Islet of Langerhans (tissue), 1 donor: ENCODE measurements at regions not wholly inside any gene's neighbourhood (a gene's known extent, or its start where the extent isn't known, plus 50 kb on each side); places are given as distances from the start of the nearest gene placed in this dataset.

Experiments used
- FAIRE-seq: peaks from one replicate; lab custom pipeline; 2011; peaks lifted over from hg19 to GRCh38; lab: Jason Lieb, UNC

DNA sequence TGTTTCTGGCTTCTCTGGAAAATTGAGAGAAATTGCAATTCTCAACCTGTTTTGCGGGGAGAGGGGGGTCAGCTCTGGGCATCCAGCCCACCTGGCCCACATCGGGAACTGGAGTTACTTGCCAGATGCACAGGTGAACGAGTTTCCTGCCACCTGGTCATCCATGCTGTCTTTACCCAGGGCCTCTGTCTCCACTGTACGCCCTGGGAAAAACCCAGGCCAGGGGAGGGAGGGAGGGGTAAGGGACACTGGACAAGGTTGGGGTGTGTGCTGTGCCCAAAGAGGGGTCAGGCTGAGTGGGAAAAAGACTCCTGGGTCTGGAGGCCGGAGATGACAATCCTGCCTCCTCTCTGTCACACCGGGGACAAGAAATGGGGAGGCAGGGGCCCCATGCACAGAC is 307.6 kb downstream of the ZNF536 start:
- FAIRE-seq: no peak

DNA sequence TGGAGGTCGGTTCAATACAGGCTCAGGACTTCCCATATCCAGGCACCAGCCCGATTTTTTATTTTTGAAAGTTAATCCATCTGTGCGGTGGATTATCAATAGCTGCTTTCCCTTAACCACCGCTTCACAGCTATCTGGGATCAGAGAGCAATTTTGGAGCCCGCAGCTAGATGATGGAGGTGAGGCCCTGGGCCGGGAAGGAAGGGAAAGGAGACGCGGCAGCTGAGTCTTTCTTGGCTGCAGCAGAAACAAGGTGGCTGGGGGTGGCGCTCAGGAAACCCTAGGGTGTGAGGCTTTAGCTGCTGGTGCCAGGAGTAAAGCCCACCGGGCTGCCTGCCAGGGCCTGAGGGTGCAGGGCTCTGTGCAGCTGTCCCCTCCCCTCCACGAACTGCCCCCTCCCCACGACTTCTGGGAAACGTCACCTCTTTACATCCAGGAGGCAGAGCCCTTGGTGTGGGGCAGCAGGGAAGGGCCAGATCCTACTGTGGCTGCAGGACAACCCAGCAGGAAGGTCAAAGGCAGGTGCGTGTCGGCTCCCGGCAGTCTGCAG is 307.0 kb downstream of the ZNF536 start:
- no peak for FAIRE-seq

DNA sequence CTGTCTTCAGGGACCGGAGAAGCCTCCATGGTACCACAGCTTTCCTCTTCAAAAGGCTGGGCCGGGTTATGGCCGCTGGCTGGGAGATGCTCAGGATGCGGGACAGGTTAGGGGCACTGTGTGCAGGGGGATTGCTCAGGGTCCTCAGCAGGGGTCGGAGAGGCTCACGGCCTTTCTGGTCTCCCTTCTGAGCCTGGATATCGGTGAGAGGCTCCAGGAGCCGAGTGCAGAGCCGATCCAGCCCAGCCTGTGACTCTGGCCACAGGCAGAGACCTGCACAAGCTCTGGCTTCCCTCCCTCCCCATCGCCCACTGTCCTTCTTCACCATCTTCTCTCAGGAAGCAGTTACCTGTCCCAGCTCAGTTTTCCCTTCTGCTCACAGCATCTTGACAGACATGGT is 306.0 kb downstream of the ZNF536 start:
- no peak for FAIRE-seq

DNA sequence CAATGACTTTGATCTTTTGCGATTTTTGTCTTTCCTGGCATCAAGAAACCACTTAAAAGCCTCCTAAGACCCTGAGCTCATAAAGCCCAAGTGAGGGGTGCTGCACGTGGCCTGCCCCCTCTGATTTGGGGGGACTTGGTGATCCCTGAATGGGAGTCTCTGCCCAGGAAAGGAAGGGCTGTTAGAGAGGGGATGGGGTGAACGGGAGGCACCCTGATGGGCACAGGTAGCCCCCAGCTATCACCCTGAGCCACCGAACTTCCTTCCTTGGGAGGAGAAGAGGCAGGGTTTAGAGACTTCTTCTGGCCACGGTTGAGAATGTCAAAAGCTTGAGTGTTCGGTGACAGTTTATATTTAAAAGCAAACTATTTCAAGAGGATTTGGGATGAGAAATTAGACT is 305.5 kb downstream of the ZNF536 start:
- FAIRE-seq: no peak

DNA sequence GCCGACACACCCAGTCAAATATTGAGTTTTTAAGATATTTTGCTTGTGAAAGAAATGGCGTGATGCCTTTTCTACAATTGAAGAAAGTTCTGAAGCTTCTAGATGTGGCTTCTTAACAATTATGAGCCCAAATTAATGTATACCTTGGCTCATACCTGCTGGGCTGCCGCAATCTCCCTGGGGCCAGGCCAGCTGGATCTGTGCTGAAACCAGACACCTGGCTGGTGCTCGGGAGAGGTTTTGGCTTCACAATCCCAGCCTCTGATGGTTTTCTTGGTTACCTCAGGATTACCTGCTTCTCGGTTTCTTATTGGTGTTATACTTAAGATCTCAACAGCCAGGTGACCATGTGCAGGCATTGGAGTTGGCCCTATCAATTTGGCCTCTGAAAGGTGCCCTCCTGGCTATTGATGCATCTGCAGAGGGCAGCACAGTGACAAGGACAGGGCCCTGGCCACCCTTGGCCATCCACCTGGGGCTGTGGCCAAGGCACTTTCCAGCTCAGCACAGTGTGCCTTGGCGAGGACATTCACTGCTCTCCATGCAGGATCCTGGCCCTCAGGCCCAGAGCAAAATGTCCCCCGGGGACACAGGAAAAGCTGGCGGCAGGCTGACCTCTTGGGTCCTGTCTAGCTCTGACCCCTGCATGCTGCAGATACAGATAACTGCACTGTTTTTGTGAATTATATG is 305.0 kb downstream of the ZNF536 start:
- no peak for FAIRE-seq

DNA sequence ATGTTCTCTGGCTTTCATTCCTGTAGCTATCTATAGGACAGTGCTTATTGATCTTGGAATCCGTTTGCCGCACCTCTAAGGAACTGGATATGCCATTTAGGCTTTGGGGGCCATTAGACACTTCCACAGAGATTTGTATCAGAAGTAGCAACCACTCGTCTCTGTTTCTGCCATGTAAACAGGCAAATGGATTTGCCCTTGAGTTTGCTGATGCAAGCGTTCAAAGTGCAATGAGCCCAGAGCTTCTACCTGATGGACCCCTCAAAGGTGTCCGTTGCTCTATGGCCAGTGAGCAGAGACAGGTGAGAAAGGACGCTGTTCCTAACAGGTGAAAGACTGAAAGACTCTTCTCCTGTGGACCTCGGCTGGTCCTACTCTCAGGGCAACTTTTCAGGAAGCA is 302.9 kb downstream of the ZNF536 start:
- FAIRE-seq: no peak

DNA sequence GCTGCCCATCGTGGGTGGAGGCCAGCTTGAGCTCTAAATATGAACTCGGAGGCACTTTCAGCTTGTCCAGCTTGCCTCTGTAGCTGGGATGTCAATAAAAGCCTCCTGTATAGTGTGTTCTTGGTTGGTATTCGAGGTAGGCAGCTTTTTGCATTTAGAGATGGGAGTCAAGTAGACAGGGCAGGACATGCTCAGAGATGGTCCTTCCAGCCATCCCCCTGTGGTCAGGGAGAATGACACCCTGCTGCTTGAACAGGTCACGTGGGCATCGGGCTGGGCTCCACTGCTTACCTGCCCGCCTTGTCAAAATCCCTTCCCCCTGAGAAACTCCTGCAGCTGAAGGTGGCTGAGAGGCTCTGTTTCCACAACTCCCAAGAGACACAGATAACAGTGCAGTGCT is 302.5 kb downstream of the ZNF536 start:
- no peak for FAIRE-seq

DNA sequence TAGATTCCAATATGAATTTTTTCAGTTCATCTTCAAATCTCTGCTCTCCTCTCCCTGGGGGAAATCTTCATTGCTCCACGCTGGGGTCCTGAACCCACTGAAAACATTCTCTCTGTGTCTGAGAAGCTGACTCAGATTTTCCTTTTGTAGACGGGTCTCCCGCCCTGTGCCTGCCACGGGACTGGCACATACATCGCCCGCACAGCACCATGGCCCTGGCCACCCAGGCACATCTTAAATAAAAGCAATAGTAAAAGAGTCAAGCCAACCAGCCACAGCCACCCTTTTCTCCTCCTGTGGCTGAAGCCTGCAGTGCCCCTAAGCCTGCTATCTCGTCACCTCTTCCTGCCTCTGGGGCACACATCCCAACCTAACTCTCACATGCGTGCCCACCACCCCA is 301.2 kb downstream of the ZNF536 start:
- no peak for FAIRE-seq

DNA sequence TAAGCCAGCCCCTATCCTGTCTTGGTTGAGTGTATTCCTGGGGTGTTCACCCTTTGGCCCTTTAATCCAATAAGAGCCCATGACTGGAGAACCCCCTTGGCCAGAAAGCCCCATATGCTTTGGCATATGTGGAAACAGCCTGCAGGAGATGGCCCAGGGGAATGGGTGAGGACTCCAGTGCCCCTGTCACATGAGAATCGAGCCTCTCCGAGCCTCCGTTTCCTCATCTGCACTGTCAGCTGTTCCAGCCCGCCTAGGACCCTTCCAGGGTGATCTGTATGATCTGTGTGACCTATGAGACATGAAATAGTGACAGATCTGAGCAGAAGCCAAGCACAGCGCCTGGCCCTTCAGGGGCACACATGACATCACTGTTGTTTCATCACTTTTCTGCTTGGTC is 300.7 kb downstream of the ZNF536 start:
- FAIRE-seq: no peak

DNA sequence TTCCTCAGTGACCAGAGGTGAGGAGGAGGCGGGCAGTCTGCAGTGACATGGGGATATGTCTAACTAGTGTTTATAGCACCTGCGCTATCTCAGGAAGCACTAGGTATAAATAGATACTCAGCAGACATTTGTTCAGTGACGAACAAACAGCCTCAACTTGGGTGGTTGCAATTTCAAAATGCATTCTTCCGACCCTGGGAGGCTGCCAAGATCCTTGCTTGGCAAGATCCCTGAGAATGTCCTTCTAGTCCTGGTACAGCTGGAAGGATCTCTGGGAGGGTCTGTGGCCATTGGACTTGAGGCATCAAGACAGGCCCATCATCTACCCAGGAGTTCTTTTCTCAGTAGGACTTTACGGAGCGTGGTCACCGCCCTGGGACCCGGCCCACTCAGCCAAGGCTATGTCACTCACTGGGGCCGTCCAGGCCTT is 299.5 kb downstream of the ZNF536 start:
- FAIRE-seq: no peak

DNA sequence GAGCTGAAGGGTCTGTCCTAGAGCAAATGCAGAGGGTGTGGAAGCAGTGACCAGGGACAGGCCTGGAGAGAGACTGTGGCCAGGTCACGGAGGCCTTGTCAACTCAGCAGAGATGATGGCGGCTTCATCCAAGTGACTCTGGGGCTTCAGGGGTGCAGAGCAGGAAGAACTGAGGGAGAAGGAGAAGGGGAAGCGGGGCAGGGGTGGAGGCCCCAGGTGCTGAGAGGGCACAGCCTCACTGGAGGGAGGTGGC is 299.1 kb downstream of the ZNF536 start:
- no peak for FAIRE-seq

DNA sequence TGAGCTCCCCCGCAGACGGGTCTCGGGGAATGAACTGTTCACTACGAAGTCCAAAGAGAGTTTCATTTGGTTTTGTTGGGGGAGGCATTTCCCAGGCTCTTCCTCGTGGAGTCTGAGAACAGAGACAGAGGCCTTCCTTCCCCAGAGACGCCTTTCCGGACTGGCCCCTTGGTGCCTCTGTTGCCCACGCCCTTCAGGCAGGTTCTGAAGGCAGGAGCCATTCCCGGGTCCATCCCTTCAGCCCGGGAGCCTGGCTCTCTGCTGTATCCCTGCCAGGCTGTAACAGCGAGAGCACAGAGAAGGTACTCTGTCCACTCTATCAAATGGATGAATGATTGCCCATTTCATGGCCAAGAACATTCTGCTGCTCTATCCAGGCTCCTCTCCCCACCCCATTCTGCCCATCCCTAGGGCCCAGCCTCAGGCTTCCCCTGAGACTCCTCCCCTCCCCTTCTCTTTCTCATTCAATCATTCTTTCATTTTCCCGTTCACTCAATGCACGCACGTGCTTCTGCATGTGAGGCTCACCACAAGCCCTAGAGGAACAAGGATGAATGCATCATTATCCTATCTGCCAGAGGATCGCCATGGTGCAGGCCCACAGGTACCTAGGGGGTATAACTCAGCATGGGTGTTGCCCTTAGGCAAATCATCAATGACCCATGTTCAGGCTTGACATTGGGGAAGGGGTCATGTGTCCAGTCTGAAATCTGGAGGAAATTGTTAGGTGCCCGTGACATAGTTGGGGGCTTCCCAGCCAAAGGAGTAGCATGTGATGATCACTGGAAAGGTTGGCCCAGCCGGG is 298.6 kb downstream of the ZNF536 start:
- FAIRE-seq: no peak

DNA sequence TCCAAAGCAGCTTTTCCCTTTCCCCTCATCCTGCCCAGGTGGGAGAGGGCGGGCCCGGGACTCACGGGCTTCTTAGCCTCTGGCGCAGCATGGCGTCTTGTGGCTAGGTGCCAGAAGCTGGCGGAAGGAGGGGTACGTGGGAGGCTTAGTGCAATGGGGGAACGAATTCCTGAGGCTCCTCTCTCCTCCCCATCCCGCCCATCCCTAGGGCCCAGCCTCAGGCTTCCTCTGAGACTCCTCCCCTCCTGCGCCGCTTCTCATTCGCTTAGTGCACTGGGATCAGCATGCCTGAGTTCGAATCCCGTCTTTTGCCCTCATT is 297.8 kb downstream of the ZNF536 start:
- FAIRE-seq: no peak

DNA sequence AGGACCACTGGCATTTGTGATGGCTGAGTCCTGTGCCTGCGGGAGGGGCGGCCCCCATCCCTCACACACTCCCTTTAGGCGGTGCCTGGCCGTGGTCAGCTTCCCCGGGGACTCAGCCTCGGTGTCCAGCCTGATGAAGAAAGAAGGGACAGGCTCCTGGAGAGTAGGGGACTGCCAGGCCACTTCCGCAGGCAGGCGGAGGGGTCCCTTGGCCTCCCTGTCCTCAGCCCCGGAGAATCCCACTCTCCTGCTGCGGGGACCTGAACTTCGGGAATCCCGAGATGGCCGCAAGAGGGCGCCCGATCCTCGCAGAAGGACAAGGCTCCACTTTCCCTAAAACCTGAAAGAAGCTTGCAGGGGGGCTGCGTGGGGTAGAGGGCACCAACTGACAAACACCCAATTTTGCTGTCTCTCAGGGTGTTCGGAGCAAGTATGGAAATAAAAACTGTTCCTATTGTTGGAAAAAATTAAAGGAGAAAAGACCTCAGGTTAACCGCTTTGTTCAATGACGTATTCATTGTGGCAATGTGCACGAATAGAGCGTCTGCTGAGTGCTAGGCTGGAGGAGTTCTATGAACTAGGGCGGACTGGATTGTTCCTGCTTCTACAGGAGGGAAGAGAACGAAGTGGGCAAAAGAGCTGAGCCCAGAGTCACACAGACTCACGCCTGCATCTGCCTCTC is 297.3 kb downstream of the ZNF536 start:
- no peak for FAIRE-seq

DNA sequence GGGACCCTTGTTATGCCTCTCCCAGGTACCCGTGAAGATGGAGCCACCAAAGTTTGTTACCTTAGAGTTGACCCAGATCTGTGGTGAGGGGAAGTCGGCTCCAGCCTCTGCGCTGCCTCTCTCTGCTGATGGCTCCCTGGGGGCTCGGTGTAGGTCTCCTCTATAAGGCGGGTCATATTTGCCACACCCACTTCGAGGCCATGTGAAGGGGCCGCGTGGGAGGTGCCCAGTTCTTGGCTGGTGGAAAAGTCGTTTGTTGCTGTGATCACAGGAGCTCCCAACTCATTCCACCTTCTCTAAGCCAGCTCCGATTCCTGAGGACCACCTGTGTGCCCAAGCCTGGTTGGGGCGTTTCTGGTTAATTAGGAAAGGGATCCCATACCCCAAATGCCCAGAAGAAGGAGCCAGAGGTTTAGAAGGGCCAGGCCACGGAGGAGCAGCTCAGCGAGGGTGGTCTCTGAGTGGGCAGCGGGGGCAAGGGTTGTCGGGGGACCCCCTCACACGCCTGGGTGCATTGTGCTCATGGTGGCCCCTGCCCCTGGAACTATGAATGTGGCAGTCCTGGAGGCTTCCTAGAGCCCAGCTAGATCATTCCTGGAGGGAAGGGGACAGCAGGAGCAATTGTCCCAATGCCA is 296.5 kb downstream of the ZNF536 start:
- no peak for FAIRE-seq

DNA sequence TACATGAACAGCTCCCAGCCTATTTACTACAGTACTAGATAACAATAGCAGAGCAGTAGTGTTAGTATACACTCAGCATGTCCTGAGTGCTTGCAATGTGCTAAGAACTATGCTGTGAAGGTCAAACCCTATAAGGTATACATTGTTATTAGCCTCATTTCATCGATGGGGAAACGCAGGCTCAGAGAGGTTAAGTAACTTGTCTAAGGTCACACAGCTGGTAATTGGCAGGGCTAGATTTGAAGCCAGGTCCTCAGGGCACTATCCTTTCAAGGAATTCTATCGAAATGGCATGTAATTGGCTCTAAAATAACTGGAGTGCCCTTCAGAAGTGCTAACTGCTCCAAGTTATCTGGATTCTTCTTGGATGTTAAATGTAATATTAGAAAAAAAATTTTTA is 295.6 kb downstream of the ZNF536 start:
- no peak for FAIRE-seq

DNA sequence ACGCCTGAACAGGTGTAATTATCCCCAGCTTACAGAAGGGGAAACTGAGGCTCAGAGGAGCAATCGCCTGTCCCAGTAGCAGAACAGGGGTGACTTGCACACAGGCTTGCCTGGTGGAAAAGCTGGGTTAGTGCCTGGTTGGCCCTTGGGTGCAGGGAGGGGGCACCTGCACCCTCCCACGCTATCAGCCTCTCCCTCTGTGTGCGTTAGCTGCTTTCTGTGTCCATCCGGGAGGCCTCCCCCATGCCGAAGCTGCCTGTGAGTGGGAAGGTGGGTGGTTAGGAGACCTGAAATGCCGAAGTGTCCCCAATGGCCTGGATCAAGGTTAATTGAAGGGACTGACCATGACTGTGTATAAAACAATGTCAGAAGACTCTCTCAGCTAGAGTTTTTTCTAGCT is 295.0 kb downstream of the ZNF536 start:
- no peak for FAIRE-seq

DNA sequence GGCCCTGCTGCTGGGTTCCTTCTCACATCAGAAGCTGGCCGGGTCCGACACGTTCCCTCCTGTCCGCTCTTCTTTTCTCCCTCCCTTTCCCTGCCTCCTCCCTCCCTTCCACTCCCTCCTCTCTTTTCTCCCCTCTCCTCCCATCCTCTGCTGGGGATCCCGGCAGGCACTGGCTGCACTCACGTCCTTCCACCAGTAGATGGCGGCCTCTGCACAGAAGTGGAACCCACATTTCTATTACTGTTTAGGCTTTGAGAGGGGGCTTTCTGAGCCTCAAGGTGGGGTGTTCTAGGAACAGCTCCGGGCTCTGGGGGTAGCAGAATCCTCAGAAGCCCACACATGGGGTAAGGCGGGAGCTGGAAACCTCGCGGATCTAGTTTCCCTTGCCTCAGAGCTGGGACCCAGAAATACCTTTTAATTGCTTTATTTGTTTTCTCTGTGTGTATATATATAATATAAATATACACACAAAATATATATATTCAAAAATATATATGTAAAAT is 294.2 kb downstream of the ZNF536 start:
- FAIRE-seq: no peak

DNA sequence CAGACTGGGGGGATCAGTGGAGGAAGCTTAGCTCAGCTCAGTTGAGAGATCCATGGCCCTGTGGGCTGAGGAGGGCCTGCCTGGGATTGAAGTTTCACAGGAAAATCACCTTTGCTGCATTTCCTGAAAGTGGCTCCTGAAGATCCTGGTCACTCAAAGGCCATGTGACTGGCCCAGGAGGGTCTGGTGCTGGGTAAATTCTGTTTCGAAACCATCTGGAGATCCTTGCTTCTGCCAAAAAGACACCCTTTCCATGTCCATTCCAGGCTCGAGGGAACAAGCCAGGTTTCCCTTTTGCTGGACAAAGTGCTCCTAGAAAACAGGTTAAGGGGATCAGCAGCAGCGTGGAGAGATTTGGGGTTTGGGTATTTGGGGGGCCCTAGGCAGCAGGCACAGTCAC is 293.3 kb downstream of the ZNF536 start:
- FAIRE-seq: no peak

DNA sequence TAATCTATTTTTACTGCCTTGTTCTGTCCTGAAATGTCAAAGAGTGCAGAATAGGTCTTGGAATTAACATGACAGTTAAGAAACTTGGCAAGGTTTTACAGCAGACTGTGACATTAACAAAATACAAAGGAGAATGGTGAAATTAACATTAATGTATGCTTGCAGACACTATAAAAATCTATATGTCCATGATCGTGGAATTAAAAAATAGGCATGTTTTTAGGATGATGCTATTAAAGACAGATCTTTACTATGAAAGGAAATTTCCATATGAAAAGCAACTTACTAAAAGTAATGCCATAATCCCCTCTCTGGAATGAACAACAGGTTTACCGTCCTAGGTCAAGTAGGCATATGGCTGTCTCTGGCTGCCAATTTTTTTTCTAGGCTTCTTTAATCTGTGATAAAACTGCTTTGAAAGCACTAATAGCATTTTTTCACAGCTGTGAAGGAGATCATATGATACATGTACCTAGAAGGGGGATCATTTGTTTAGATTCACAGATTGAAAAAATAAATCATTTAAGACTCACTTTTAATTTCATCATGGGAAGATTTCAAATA is 291.5 kb downstream of the ZNF536 start:
- no peak for FAIRE-seq

DNA sequence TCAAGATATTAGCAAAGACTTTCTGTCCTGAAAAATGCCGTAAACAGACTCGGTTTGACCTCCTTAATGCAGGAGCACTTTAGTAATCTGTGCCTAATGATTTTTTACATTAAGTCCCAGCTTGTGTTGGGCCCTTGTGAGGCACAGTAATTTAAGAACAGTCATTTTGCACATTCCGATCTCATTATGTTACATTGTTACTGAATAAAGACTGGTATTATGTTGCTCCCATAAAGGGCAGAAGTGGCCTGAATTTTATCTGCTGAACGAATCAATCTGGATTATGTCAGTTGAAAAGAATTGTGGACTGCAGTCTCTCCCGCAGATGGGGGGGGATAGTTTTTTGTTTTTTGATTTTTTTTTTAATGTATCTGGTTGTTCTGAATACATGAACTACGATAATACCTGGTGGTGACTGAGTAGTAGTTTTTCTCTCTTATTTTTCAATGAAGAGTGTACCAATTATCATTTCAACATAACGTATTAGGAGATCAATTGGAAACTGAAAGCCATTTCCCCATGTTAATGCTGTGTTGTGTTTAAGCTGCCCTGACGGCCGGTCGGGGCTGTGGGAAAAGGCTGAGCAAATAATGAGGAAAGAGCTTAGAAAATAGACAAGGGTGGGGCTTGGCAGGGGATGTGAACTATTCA is 290.2 kb downstream of the ZNF536 start:
- no peak for FAIRE-seq

DNA sequence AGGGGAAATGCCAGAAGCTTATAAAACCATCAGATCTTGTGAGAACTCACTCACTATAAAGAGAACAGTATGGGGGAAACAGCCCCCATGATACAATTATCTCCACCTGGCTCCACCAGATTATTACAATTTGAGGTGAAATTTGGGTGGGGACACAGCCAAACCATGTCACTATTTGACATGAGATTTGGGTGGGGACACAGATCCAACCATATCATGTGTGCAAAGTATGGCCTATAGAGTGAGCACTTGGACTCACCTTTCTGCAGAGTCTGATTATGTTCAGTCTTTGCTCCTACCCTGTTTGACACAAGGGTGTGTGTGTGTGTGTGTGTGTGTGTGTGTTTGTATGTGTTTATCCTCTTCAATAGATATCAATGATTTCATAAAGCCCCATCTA is 287.5 kb downstream of the ZNF536 start:
- no peak for FAIRE-seq
